ENCODE measurements at regions not wholly inside any gene's neighbourhood (a gene's known extent, or its start where the extent isn't known, plus 50 kb on each side); places are given as distances from the start of the nearest gene placed in this dataset.

GRCh38 chr2:62423883-62424458 lies 82.0 kb downstream of the TMEM17 start:
- TF ChIP-seq POLR2A (IDR thresholded peaks at IDR 0.05) (no peak), CTCF (IDR thresholded peaks at IDR 0.05) (no peak)

Measured in Peyer's patch (tissue), 4 donors.